ENCODE measurements at regions not wholly inside any gene's neighbourhood (a gene's known extent, or its start where the extent isn't known, plus 50 kb on each side); places are given as distances from the start of the nearest gene placed in this dataset.

DNA sequence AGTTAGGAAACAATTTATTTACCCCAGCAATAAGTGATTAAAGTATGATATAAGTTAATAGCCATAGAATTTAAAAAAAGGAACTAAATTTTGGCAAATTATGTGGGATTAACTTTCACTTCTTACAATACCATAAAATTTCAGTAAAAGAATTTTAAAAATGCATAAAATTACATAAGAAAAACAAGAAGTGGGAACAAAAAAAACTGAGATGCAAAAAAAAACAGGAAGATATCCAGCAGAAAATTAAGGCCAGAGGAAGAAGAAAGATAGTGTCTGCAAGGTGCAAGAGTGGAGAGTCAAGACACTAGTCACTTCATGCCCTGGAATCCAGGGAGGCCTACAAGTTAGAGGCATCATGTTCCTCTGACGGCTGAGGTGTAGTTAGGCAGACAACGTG is 184.2 kb downstream of the GASK1B start:
- TF ChIP-seq NFIC (IDR thresholded peaks at IDR 0.05) (no peak), CEBPB (IDR thresholded peaks at IDR 0.05) (no peak), FOXM1 (IDR thresholded peaks at IDR 0.05; ENCODE audit: borderline replicate concordance, low read depth) (no peak), RAD21 (IDR thresholded peaks at IDR 0.05; ENCODE audit: low read depth) (no peak), CREB1 (IDR thresholded peaks at IDR 0.05; ENCODE audit: low read depth) (no peak), TEAD4 (IDR thresholded peaks at IDR 0.05) (no peak), EP300 (IDR thresholded peaks at IDR 0.05; ENCODE audit: borderline replicate concordance) (no peak), ZBTB7A (IDR thresholded peaks at IDR 0.05; ENCODE audit: low read depth) (no peak), TCF12 (IDR thresholded peaks at IDR 0.05; ENCODE audit: low read depth) (no peak), YY1 (IDR thresholded peaks at IDR 0.05; ENCODE audit: low read depth) (no peak), TAF1 (IDR thresholded peaks at IDR 0.05; ENCODE audit: low read depth) (no peak), EGR1 (IDR thresholded peaks at IDR 0.05) (no peak)
- TF ChIP-seq, protein P1, sequence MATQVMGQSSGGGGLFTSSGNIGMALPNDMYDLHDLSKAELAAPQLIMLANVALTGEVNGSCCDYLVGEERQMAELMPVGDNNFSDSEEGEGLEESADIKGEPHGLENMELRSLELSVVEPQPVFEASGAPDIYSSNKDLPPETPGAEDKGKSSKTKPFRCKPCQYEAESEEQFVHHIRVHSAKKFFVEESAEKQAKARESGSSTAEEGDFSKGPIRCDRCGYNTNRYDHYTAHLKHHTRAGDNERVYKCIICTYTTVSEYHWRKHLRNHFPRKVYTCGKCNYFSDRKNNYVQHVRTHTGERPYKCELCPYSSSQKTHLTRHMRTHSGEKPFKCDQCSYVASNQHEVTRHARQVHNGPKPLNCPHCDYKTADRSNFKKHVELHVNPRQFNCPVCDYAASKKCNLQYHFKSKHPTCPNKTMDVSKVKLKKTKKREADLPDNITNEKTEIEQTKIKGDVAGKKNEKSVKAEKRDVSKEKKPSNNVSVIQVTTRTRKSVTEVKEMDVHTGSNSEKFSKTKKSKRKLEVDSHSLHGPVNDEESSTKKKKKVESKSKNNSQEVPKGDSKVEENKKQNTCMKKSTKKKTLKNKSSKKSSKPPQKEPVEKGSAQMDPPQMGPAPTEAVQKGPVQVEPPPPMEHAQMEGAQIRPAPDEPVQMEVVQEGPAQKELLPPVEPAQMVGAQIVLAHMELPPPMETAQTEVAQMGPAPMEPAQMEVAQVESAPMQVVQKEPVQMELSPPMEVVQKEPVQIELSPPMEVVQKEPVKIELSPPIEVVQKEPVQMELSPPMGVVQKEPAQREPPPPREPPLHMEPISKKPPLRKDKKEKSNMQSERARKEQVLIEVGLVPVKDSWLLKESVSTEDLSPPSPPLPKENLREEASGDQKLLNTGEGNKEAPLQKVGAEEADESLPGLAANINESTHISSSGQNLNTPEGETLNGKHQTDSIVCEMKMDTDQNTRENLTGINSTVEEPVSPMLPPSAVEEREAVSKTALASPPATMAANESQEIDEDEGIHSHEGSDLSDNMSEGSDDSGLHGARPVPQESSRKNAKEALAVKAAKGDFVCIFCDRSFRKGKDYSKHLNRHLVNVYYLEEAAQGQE (IDR thresholded peaks at IDR 0.05; ENCODE audit: low read depth), result no peak
- TF ChIP-seq, protein P2, sequence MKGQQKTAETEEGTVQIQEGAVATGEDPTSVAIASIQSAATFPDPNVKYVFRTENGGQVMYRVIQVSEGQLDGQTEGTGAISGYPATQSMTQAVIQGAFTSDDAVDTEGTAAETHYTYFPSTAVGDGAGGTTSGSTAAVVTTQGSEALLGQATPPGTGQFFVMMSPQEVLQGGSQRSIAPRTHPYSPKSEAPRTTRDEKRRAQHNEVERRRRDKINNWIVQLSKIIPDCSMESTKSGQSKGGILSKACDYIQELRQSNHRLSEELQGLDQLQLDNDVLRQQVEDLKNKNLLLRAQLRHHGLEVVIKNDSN (IDR thresholded peaks at IDR 0.05), result no peak
- TF ChIP-seq, protein P3, sequence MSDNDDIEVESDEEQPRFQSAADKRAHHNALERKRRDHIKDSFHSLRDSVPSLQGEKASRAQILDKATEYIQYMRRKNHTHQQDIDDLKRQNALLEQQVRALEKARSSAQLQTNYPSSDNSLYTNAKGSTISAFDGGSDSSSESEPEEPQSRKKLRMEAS (IDR thresholded peaks at IDR 0.05), result no peak

DNA sequence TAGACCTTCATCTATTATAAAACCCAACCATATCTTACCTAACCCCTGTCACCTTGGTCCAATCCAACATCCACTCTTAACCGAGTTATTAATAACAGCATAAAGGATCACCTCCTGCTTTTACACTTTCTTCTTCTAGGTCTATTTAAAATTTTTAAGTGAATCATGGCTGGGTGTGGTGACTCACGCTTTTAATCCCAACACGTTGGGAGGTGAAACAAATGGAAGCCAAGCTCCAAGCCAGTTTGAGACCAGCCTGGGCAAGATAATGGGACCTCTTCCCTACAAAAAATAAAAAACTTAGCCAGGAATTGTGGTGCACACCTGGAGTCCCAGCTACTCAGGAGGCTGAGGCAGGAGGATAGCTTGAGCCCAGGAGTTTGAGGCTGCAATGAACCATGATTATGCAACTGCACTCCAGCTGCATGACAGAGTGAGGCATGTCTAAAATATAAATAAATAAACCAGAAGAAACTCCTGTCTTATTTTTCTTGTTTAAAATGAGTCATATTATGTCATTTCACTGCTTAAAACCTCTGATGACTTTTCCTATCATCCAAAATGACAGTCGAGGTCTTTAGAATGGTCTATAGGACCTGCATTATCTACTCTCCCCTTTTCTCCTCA is 188.4 kb downstream of the GASK1B start:
- no peak for TF ChIP-seq ZBTB7A (IDR thresholded peaks at IDR 0.05; ENCODE audit: low read depth)
- no peak for TF ChIP-seq NFIC (IDR thresholded peaks at IDR 0.05)
- no peak for TF ChIP-seq RAD21 (IDR thresholded peaks at IDR 0.05; ENCODE audit: low read depth)
- TF ChIP-seq EP300 (IDR thresholded peaks at IDR 0.05; ENCODE audit: borderline replicate concordance), result no peak
- no peak for TF ChIP-seq EGR1 (IDR thresholded peaks at IDR 0.05)
- TF ChIP-seq, protein P3 (IDR thresholded peaks at IDR 0.05), result no peak

DNA sequence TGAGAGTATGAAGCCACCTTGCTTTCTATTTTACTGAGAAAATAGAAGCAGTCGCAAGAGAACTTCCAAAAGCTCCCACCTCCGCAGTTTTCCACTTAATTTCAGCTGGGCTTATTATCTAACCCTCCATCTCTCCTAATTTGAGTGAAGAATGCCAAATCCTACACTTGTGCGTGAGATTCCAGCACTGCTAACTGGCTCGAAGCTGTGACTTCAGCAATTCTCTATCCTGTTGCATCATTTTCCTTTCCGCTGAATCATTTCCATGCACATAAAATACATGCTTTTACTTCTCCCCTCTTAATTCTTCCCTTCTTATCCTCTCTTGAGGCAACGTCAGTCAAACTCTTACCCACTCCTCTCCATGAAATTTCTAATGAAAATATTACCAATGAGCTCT is 189.5 kb downstream of the GASK1B start:
- TF ChIP-seq, protein P2 (IDR thresholded peaks at IDR 0.05), result no peak
- no peak for TF ChIP-seq CREB1 (IDR thresholded peaks at IDR 0.05; ENCODE audit: low read depth)
- TF ChIP-seq EGR1 (IDR thresholded peaks at IDR 0.05), result no peak
- TF ChIP-seq, protein P3 (IDR thresholded peaks at IDR 0.05), result no peak
- TF ChIP-seq NFIC (IDR thresholded peaks at IDR 0.05), result no peak
- TF ChIP-seq TEAD4 (IDR thresholded peaks at IDR 0.05), result no peak
- TF ChIP-seq TAF1 (IDR thresholded peaks at IDR 0.05; ENCODE audit: low read depth), result no peak
- no peak for TF ChIP-seq FOXM1 (IDR thresholded peaks at IDR 0.05; ENCODE audit: borderline replicate concordance, low read depth)
- no peak for TF ChIP-seq YY1 (IDR thresholded peaks at IDR 0.05; ENCODE audit: low read depth)
- no peak for TF ChIP-seq TCF12 (IDR thresholded peaks at IDR 0.05; ENCODE audit: low read depth)
- no peak for TF ChIP-seq CEBPB (IDR thresholded peaks at IDR 0.05)

DNA sequence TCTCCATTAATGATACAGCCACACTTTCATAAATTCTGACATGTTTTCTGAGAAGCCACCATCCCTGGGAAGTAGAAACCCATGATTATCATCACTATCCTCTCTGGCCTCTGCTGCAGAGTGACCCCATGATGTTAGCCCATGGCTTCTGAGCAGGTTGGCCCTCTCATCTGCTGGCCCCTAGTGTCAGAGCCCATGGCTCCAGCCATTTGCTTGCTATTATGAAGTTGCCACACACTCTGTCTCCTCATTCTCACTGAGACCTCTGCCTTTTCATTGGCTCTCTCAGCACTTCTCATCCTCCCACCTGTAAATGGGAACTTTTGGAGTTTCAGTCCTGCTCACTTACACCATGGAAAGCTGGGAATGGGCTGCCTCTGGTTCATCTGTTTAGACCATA is 192.7 kb downstream of the GASK1B start:
- TF ChIP-seq TAF1 (IDR thresholded peaks at IDR 0.05; ENCODE audit: low read depth) (no peak), ZBTB7A (IDR thresholded peaks at IDR 0.05; ENCODE audit: low read depth) (no peak), TCF12 (IDR thresholded peaks at IDR 0.05; ENCODE audit: low read depth) (no peak), FOXM1 (IDR thresholded peaks at IDR 0.05; ENCODE audit: borderline replicate concordance, low read depth) (no peak), RAD21 (IDR thresholded peaks at IDR 0.05; ENCODE audit: low read depth) (no peak), EP300 (IDR thresholded peaks at IDR 0.05; ENCODE audit: borderline replicate concordance) (no peak), CREB1 (IDR thresholded peaks at IDR 0.05; ENCODE audit: low read depth) (no peak), EGR1 (IDR thresholded peaks at IDR 0.05) (no peak), TEAD4 (IDR thresholded peaks at IDR 0.05) (no peak)
- TF ChIP-seq, protein P2 (IDR thresholded peaks at IDR 0.05), result no peak
- TF ChIP-seq, protein P3 (IDR thresholded peaks at IDR 0.05), result no peak

DNA sequence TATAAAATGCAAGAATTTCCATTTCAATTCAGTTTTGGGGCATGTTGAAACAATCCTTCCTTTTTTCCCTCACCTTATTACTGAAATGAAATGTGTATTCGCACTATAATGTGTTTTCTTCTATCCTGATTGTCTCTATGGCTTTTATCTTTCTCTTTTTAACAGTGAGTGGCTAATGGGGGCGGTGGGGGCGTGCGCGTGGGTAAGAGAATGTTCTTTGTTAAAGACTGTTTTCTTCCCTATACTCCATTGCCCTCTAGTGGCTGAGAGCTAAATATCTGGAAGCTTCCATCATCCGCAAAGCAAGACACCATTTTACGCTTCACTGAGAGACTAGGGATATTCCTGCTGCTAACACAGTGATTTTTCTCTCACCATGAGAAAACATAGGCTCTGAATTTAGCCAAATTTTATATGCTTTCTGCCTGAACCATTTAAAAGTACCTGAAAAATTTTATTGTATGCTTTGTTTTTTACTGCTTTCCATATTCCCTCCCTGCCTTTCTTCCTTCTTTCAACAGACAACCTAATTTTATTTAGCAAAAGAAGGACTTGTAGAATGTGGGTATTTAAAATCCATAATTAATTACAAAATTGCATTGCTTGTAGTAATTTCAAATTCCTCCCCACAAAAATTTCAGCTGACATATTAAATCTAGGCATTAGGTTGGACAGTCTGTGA is 194.0 kb downstream of the GASK1B start:
- TF ChIP-seq TEAD4 (IDR thresholded peaks at IDR 0.05), result peak; percentile 25; the same call in 1 of the 2 replicates
- peak; percentile 71 for TF ChIP-seq YY1 (IDR thresholded peaks at IDR 0.05; ENCODE audit: low read depth)
- 0 out of 2 replicates have a peak, but pooled peaks have one; percentile 28 for TF ChIP-seq EGR1 (IDR thresholded peaks at IDR 0.05)
- TF ChIP-seq FOXM1 (IDR thresholded peaks at IDR 0.05; ENCODE audit: borderline replicate concordance, low read depth), result no peak
- TF ChIP-seq CREB1 (IDR thresholded peaks at IDR 0.05; ENCODE audit: low read depth), result no peak
- TF ChIP-seq CEBPB (IDR thresholded peaks at IDR 0.05), result no peak
- TF ChIP-seq, protein P1 (IDR thresholded peaks at IDR 0.05; ENCODE audit: low read depth), result no peak
- no peak for TF ChIP-seq TCF12 (IDR thresholded peaks at IDR 0.05; ENCODE audit: low read depth)
- TF ChIP-seq RAD21 (IDR thresholded peaks at IDR 0.05; ENCODE audit: low read depth), result peak; percentile 95
- no peak for TF ChIP-seq TAF1 (IDR thresholded peaks at IDR 0.05; ENCODE audit: low read depth)
- TF ChIP-seq EP300 (IDR thresholded peaks at IDR 0.05; ENCODE audit: borderline replicate concordance), result no peak
- 0 out of 2 replicates have a peak, but pooled peaks have one; percentile 53 for TF ChIP-seq ZBTB7A (IDR thresholded peaks at IDR 0.05; ENCODE audit: low read depth)
- TF ChIP-seq, protein P2 (IDR thresholded peaks at IDR 0.05), result no peak
- TF ChIP-seq, protein P3 (IDR thresholded peaks at IDR 0.05), result no peak

All from Ishikawa (cell line).